ENCODE measurements at regions not wholly inside any gene's neighbourhood (a gene's known extent, or its start where the extent isn't known, plus 50 kb on each side); places are given as distances from the start of the nearest gene placed in this dataset.

DNA sequence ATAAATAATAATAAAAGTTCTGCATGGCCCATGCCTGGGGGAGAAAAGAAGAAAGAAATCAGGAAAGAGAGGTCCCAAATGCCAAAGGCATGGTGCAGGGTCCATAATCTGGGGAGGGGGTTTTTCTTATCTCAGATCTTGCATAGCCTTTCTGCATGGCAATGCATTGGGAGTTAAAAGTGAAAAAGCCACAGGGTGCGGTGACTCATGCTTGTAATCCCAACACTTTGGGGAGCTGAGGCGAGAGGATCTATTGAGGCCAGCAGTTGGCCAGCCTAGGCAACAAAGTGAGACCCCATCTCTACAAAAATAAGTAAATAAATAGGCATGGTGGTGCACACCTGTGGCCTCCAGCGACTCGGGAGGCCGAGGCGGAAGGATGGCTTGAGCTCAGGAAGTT is 76.8 kb upstream of the GATA2 start:
- Mint-ChIP-seq H3K27ac (no peak overlapping the region), H3K27me3 (ENCODE audit: insufficient read depth) (peaks cover 33% of the 10 kb centered on the region), H3K36me3 (ENCODE audit: low read depth) (no peaks in the 10 kb centered on the region), H3K4me1 (ENCODE audit: low read depth) (peaks cover 7% of the 10 kb centered on the region; the same call in 1 of the 2 replicates), H3K4me3 (no peak overlapping the region), H3K9me3 (no peaks in the 10 kb centered on the region)
- TF ChIP-seq, protein P1, sequence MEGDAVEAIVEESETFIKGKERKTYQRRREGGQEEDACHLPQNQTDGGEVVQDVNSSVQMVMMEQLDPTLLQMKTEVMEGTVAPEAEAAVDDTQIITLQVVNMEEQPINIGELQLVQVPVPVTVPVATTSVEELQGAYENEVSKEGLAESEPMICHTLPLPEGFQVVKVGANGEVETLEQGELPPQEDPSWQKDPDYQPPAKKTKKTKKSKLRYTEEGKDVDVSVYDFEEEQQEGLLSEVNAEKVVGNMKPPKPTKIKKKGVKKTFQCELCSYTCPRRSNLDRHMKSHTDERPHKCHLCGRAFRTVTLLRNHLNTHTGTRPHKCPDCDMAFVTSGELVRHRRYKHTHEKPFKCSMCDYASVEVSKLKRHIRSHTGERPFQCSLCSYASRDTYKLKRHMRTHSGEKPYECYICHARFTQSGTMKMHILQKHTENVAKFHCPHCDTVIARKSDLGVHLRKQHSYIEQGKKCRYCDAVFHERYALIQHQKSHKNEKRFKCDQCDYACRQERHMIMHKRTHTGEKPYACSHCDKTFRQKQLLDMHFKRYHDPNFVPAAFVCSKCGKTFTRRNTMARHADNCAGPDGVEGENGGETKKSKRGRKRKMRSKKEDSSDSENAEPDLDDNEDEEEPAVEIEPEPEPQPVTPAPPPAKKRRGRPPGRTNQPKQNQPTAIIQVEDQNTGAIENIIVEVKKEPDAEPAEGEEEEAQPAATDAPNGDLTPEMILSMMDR (IDR thresholded peaks at IDR 0.05) = no peak
- no peak for DNase-seq

DNA sequence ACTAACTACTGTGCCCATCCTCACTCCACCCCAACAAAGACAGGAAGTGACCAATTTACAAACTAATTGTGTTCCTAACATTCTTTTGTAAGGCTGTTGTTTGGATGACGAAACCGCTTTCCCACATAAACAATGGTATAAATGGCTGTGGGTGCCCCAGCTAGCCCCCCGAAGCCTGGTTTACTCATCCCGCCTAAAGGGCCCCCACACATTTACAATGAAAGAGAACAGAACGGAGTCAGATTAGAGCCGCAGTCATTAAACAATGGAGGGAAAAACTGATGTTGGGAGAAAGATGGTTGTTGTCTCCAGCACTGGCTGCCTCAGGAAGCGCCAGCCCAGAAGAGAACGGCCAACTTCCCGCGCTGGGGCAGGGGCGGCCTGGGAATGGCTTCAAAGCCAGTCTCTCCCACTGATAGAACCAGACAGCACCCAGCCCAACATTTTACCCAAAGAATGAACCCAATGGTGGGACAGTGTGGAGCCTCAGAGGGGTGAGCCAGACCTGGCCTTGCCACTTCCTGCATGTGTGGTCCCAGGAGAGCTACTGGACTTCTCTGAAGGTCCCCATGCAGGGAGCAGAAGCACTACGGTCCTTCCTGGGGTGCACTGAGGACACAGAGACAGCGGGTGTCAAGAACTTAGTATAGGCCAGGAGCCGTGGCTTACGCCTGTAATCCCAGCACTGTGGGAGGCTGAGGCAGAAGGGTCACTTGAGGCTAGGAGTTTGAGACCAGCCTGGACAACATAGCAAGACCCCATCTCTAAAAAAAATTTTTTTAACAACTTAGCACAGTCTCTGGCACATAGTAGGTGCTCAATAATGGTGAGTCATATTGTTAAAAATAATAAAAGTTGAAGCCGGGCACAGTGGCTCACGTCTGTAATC is 75.8 kb upstream of the GATA2 start:
- DNase-seq = no peak
- Mint-ChIP-seq H3K36me3 (ENCODE audit: low read depth) (no peaks in the 10 kb centered on the region), H3K4me1 (ENCODE audit: low read depth) (peaks cover 7% of the 10 kb centered on the region; the same call in 1 of the 2 replicates), H3K9me3 (no peaks in the 10 kb centered on the region), H3K27ac (no peak overlapping the region), H3K27me3 (ENCODE audit: insufficient read depth) (peaks cover 26% of the 10 kb centered on the region), H3K4me3 (no peak overlapping the region)
- TF ChIP-seq, protein P1 (IDR thresholded peaks at IDR 0.05) = no peak

DNA sequence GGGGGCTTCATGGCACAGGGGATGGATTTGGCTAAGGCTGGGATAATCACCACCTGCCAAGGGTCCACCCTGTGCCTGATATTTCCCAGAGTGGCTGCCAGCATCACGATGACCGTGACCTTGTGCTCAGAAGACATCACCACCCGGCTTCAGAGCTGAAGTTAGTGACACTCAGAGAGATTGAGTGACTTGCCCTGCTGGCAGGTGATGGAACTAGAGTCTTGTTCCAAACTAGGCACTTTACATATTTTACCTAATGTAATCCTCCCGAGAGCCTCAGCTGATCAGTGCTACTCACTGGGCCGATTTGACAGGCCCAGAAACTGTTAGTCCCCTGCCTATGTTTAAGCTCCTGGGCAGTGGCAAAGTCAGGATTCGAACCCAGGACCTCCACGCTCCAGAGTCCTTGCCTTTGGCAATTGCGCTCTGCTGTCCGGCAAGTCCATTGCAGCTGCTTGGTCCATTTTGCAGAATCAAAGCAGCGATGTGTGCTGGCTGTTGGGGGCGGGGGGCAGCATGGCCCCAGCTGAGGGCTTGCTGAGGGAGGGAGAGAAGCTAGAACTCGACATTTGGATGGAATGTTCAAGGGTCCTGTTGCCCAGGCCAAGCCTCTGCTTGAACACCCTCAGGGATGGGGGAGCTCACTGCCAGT is 74.8 kb upstream of the GATA2 start:
- Mint-ChIP-seq H3K27me3 (ENCODE audit: insufficient read depth) (peaks cover 24% of the 10 kb centered on the region), H3K36me3 (ENCODE audit: low read depth) (no peaks in the 10 kb centered on the region), H3K4me3 (no peak overlapping the region), H3K9me3 (no peaks in the 10 kb centered on the region), H3K4me1 (ENCODE audit: low read depth) (peaks cover 7% of the 10 kb centered on the region; the same call in 1 of the 2 replicates), H3K27ac (no peak overlapping the region)
- TF ChIP-seq, protein P1 (IDR thresholded peaks at IDR 0.05) = peak; percentile 48
- no peak for DNase-seq

- H3K4me3 Mint-ChIP-seq = no peak overlapping the region
- no peak overlapping the region for H3K27ac Mint-ChIP-seq
- peaks cover 7% of the 10 kb centered on the region; the same call in 1 of the 2 replicates for H3K4me1 Mint-ChIP-seq (ENCODE audit: low read depth)
- no peaks in the 10 kb centered on the region for H3K36me3 Mint-ChIP-seq (ENCODE audit: low read depth)
- TF ChIP-seq, protein P1 (IDR thresholded peaks at IDR 0.05) = no peak
- H3K27me3 Mint-ChIP-seq (ENCODE audit: insufficient read depth) = peaks cover 27% of the 10 kb centered on the region
- DNase-seq = no peak
- no peaks in the 10 kb centered on the region for H3K9me3 Mint-ChIP-seq
Observed at GRCh38 chr3:128567141-128567540, 74.1 kb upstream of the GATA2 start.

DNA sequence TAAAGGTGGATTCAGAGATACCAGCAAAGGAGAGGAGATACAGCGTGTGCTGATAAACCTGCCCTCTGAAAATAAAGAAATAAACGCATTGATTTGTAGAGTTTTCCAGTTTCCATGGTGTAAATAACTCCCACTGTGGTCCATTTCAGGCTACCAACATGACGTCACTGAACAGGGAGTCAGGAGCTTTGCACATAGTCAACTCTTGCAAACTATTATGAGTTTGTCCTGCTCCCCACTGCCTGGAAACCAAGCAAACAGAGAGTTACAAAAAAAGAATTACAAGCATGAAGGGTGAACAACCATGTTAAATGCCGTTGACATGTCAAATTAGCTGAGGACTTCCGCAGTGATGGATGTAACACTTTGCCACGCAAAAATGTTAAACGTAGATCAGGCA is 70.4 kb upstream of the GATA2 start:
- no peak overlapping the region for H3K27ac Mint-ChIP-seq
- peaks cover 17% of the 10 kb centered on the region for H3K27me3 Mint-ChIP-seq (ENCODE audit: insufficient read depth)
- H3K36me3 Mint-ChIP-seq (ENCODE audit: low read depth) = no peaks in the 10 kb centered on the region
- H3K9me3 Mint-ChIP-seq = no peaks in the 10 kb centered on the region
- peaks cover 2% of the 10 kb centered on the region; the same call in 1 of the 2 replicates for H3K4me1 Mint-ChIP-seq (ENCODE audit: low read depth)
- TF ChIP-seq, protein P1 (IDR thresholded peaks at IDR 0.05) = no peak
- no peak overlapping the region for H3K4me3 Mint-ChIP-seq
- no peak for DNase-seq
